Activated T-helper 17 cell treated with anti-CD3 and anti-CD28 coated beads, Interleukin-2, amount 50 U/mL, for 72 hours (primary cell): ENCODE measurements at regions not wholly inside any gene's neighbourhood (a gene's known extent, or its start where the extent isn't known, plus 50 kb on each side); places are given as distances from the start of the nearest gene placed in this dataset.

ENCODE experiments used
- ATAC-seq: fragments of 150-1000 bp; cut with Tn5 transposase; replicated peaks from 2 replicates; pipeline ENCODE4 v1.10.0; 2021; ENCODE audit warnings: mild to moderate bottlenecking, moderate library complexity
- H3K27ac Mint-ChIP-seq: one replicate; pipeline ENCODE4 v1.8.0; 2022; ENCODE audit warnings: mixed read lengths
- H3K27me3 Mint-ChIP-seq: one replicate; pipeline ENCODE4 v1.8.0; 2022; ENCODE audit warnings: mixed read lengths
- H3K36me3 Mint-ChIP-seq: one replicate; pipeline ENCODE4 v1.8.0; 2022; ENCODE audit warnings: low read depth, mild to moderate bottlenecking, mixed read lengths
- H3K4me1 Mint-ChIP-seq: one replicate; pipeline ENCODE4 v1.8.0; 2022; ENCODE audit warnings: mixed read lengths
- H3K4me3 Mint-ChIP-seq: one replicate; pipeline ENCODE4 v1.8.0; 2022; ENCODE audit warnings: mild to moderate bottlenecking, mixed read lengths
- H3K9me3 Mint-ChIP-seq: one replicate; pipeline ENCODE4 v1.8.0; 2022; ENCODE audit warnings: mixed read lengths

- H3K4me3 Mint-ChIP-seq, result no peak overlapping the region
- H3K9me3 Mint-ChIP-seq, result no peaks in the 10 kb centered on the region
- H3K27ac Mint-ChIP-seq, result no peak overlapping the region
- no peaks in the 10 kb centered on the region for H3K36me3 Mint-ChIP-seq
- no peak for ATAC-seq
- H3K4me1 Mint-ChIP-seq, result no peaks in the 10 kb centered on the region
- H3K27me3 Mint-ChIP-seq, result peaks cover 14% of the 10 kb centered on the region
Observed at GRCh38 chr3:182735672-182736071, 57.6 kb upstream of the ATP11B start.

GRCh38 chr3:182737825-182738224 is 55.5 kb upstream of the ATP11B start:
- Mint-ChIP-seq H3K27me3 (peaks cover 20% of the 10 kb centered on the region), H3K4me3 (no peak overlapping the region), H3K9me3 (no peaks in the 10 kb centered on the region), H3K36me3 (no peaks in the 10 kb centered on the region), H3K4me1 (no peaks in the 10 kb centered on the region), H3K27ac (no peak overlapping the region)
- no peak for ATAC-seq

- H3K4me3 Mint-ChIP-seq, result no peak overlapping the region
- peaks cover 20% of the 10 kb centered on the region for H3K27me3 Mint-ChIP-seq
- no peaks in the 10 kb centered on the region for H3K36me3 Mint-ChIP-seq
- H3K27ac Mint-ChIP-seq, result no peak overlapping the region
- H3K4me1 Mint-ChIP-seq, result no peaks in the 10 kb centered on the region
- peak; percentile 21 for ATAC-seq
- no peaks in the 10 kb centered on the region for H3K9me3 Mint-ChIP-seq
Observed at GRCh38 chr3:182738583-182739411, 54.5 kb upstream of the ATP11B start.

DNA sequence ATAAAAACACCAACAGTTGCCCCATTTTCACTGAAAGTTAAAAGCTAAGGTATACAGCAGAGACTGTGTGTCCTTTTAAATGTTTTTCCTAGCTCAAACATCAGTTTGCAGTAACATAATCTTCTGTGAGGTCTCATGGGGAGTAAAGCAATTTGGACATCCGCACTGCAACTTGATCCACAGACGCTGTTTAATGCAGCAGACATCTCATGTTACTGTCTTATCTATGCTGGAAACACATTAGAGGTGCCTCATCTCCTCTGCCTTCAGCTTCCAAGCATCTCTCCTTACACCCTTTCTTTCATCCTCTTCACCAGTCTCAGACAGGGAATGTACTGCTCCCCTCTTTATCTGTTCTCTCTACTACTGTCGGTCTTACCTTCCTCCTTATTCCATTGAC is 53.7 kb upstream of the ATP11B start:
- Mint-ChIP-seq H3K4me3 (no peak overlapping the region), H3K36me3 (no peaks in the 10 kb centered on the region), H3K4me1 (no peaks in the 10 kb centered on the region), H3K27ac (no peak overlapping the region), H3K27me3 (peaks cover 17% of the 10 kb centered on the region), H3K9me3 (no peaks in the 10 kb centered on the region)
- ATAC-seq, result no peak

- no peaks in the 10 kb centered on the region for H3K4me1 Mint-ChIP-seq
- H3K9me3 Mint-ChIP-seq, result no peaks in the 10 kb centered on the region
- peaks cover 17% of the 10 kb centered on the region for H3K27me3 Mint-ChIP-seq
- ATAC-seq, result no peak
- no peak overlapping the region for H3K27ac Mint-ChIP-seq
- no peak overlapping the region for H3K4me3 Mint-ChIP-seq
- no peaks in the 10 kb centered on the region for H3K36me3 Mint-ChIP-seq
Observed at GRCh38 chr3:182740710-182741109, 52.6 kb upstream of the ATP11B start.

GRCh38 chr3:182741214-182741613 is 52.1 kb upstream of the ATP11B start:
- no peaks in the 10 kb centered on the region for H3K36me3 Mint-ChIP-seq
- no peaks in the 10 kb centered on the region for H3K4me1 Mint-ChIP-seq
- H3K9me3 Mint-ChIP-seq, result no peaks in the 10 kb centered on the region
- peaks cover 17% of the 10 kb centered on the region for H3K27me3 Mint-ChIP-seq
- H3K4me3 Mint-ChIP-seq, result no peak overlapping the region
- ATAC-seq, result no peak
- no peak overlapping the region for H3K27ac Mint-ChIP-seq
